ENCODE measurements at regions not wholly inside any gene's neighbourhood (a gene's known extent, or its start where the extent isn't known, plus 50 kb on each side); places are given as distances from the start of the nearest gene placed in this dataset.

DNA sequence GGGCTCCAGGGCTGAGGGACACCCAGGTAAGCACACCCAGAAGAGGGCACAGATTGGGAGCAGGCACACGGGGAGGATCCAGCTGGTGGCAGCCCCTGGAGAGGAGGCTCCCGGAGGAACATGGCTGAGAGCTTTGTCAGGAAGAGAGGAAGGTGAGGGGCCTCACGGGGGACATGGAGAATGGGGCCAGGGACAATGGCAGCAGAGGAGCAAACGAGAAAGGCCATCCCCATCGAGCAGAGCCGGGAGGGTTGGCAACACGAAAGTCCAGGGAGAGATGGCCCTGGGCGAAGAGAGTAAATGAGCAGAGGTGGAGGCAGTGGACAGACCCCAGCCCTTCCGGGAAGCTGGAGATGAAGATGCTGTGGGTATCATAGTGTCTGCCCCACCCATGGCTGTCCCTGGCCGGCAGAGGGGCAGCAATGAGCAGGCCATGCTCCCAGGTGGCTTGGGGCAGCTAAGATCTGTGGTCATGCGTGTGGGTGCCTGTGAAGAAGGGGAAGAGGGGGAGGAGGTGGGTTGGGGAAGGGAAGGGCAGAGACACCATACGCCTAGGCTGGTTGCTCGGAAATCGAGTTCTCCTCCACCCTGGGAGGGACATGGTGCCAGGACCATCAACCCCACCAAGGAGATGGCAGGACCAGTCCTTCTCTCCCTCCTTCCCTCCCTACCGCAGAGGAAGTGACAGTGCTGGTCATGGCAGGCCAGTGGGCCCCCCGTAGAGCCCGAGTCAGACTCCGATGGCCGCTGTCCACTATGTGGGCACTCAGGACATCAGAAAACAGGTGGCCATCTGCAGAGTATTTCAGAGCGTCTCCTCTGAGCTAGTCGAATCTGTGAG, 191.7 kb downstream of the NDUFA10 start:
- CTCF ChIA-PET: no interaction called here
- Histone ChIP-seq H3K27me3 (replicated peaks in 2 of 5; ENCODE audit: control insufficient read depth in 4 of 5, insufficient read depth in 5 of 5, low read length in 4 of 5) (no peaks in the 10 kb centered on the region), H3K4me3 (ENCODE audit: control insufficient read depth in 1 of 7, extremely low read depth in 1 of 7, insufficient read depth in 4 of 7, low read depth in 2 of 7, low read length in 6 of 7) (no peak overlapping the region), H3K27ac (ENCODE audit: insufficient read depth in 1 of 2, low read depth in 1 of 2, low read length in 2 of 2, poor library complexity in 1 of 2, severe bottlenecking in 2 of 2) (no peak overlapping the region), H3K4me1 (ENCODE audit: control extremely low read depth in 1 of 4, control insufficient read depth in 4 of 4, insufficient read depth in 4 of 4, low read length in 3 of 4) (no peaks in the 10 kb centered on the region), H3K9me3 (ENCODE audit: control extremely low read depth in 1 of 5, control insufficient read depth in 4 of 5, insufficient read depth in 2 of 5, low read depth in 1 of 5, low read length in 4 of 5) (peaks cover 0 to 11% (median 5%) of the 10 kb centered on the region in 5 experiments), H3K36me3 (ENCODE audit: control insufficient read depth in 4 of 4, insufficient read depth in 4 of 4, low read length in 3 of 4) (no peaks in the 10 kb centered on the region)
- 97% methylated on average over 15 of the region's 21 CpGs for WGBS (ENCODE audit: insufficient coverage)
- DNase-seq: no peak
- POLR2A ChIA-PET: no interaction called here

DNA sequence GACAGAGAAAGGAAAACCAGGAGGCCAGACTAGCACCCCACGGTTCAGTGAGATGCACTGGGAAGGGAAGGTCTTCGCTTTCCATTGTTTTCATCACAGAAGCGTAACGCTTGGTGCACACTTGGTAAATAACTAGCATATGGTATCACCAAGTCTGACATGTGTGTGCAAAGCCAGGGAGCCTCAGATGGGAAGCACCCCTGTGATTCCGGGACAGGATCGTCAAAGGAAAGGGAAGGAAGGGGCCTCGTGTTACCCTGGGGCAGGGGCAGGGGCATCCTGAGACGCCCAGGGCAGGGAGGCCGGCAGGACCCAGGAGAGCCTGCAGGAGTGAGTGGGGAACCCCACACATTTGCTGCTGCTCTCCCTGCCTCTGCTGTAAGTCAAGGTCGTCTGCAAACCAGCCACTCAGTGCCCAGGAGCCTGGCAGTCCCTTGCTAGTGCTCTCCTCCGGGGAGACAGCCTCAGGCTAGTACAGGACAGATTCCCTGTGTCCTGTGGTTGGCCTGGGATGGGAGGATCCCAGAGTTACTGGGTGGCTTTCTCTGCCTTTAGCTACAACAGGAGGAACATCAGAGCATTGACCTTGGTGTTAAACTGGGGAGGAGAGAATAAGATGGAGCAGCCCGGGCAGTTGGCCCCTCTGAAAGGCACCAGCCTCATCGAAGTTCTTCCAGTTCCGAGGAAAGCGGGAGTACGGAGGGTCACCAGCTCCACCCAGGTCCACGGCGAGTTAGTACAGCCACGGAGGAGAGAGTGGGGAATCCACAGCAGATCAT, 192.5 kb downstream of the NDUFA10 start:
- POLR2A ChIA-PET: no interaction called here
- no peak overlapping the region for H3K27ac ChIP-seq (ENCODE audit: insufficient read depth in 1 of 2, low read depth in 1 of 2, low read length in 2 of 2, poor library complexity in 1 of 2, severe bottlenecking in 2 of 2)
- H3K4me3 ChIP-seq (ENCODE audit: control insufficient read depth in 1 of 7, extremely low read depth in 1 of 7, insufficient read depth in 4 of 7, low read depth in 2 of 7, low read length in 6 of 7): no peak overlapping the region
- 83% methylated on average over 19 of the region's 19 CpGs for WGBS (ENCODE audit: insufficient coverage)
- no peaks in the 10 kb centered on the region for H3K36me3 ChIP-seq (ENCODE audit: control insufficient read depth in 4 of 4, insufficient read depth in 4 of 4, low read length in 3 of 4)
- H3K9me3 ChIP-seq (ENCODE audit: control extremely low read depth in 1 of 5, control insufficient read depth in 4 of 5, insufficient read depth in 2 of 5, low read depth in 1 of 5, low read length in 4 of 5): peaks cover 0 to 11% (median 5%) of the 10 kb centered on the region in 5 experiments
- DNase-seq: no peak
- H3K27me3 ChIP-seq (replicated peaks in 2 of 5; ENCODE audit: control insufficient read depth in 4 of 5, insufficient read depth in 5 of 5, low read length in 4 of 5): no peaks in the 10 kb centered on the region
- CTCF ChIA-PET: no interaction called here
- no peaks in the 10 kb centered on the region for H3K4me1 ChIP-seq (ENCODE audit: control extremely low read depth in 1 of 4, control insufficient read depth in 4 of 4, insufficient read depth in 4 of 4, low read length in 3 of 4)

DNA sequence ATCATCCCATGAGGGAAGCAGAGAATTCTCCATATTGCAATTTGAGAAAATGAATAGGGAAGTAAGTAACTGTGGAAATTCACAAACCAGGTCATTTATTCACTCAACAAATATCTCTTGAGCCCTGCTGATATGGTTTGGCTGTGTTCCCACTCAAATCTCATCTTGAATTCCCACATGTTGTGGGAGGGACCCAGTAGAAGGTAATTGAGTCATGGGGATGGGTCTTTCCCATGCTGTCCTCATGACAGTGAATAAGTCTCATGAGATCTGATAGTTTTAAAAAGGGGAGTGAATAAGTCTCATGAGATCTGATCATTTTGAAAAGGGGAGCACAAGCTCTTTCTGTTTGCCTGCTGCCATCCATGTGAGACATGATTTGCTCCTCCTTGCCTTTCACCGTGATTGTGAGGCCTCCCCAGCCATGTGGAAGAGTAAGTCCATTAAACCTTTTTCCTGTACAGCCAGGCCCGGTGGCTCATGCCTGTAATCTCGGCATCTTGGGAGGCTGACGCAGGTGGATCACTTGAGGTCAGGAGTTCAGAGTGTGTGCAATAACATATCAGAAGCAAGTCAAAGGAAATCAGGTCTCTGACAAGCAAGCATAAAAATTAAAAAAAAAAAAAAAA, 193.2 kb downstream of the NDUFA10 start:
- Histone ChIP-seq H3K27me3 (replicated peaks in 2 of 5; ENCODE audit: control insufficient read depth in 4 of 5, insufficient read depth in 5 of 5, low read length in 4 of 5) (no peaks in the 10 kb centered on the region), H3K4me3 (ENCODE audit: control insufficient read depth in 1 of 7, extremely low read depth in 1 of 7, insufficient read depth in 4 of 7, low read depth in 2 of 7, low read length in 6 of 7) (no peak overlapping the region), H3K27ac (ENCODE audit: insufficient read depth in 1 of 2, low read depth in 1 of 2, low read length in 2 of 2, poor library complexity in 1 of 2, severe bottlenecking in 2 of 2) (no peak overlapping the region), H3K4me1 (ENCODE audit: control extremely low read depth in 1 of 4, control insufficient read depth in 4 of 4, insufficient read depth in 4 of 4, low read length in 3 of 4) (no peaks in the 10 kb centered on the region), H3K9me3 (ENCODE audit: control extremely low read depth in 1 of 5, control insufficient read depth in 4 of 5, insufficient read depth in 2 of 5, low read depth in 1 of 5, low read length in 4 of 5) (peaks cover 0 to 11% (median 4%) of the 10 kb centered on the region in 5 experiments), H3K36me3 (ENCODE audit: control insufficient read depth in 4 of 4, insufficient read depth in 4 of 4, low read length in 3 of 4) (no peaks in the 10 kb centered on the region)
- no peak for DNase-seq
- POLR2A ChIA-PET: no interaction called here
- WGBS (ENCODE audit: insufficient coverage): 96% methylated on average over 4 of the region's 4 CpGs
- CTCF ChIA-PET: no interaction called here

DNA sequence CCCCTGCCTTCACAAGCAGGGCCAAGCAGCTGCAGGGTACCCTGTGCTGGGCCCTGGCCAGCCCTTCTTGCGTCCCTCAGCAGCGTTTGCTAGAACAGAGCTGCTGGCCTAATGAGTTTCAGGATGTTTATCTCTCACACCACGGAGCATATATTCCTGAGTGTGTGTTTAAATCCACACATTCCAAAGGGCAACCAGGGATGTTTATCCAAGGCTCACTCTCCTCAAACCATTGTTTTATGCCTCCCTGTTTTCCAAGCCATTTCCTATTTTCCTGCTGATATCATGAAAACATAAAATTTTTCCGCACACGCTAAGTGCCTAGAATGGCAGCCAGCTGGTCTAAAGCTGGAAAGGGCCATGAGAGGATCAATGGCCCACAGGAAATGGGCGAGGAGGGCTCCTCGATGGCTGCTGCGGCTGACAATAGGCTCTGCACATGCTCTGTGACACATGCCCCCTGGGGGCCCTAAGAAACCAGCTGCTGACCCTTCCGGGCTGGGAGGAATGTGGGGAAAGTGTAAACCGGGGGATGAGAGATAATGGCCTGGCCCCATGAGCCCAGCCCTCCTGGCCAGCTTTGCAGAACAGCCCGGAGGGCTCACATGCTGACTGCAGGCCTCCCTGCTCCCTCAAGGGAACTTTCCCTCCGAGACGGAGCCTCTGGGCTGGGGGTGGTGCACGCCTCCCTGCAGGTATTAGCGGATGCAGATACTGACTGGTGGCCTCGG, 194.0 kb downstream of the NDUFA10 start:
- no peaks in the 10 kb centered on the region for H3K27me3 ChIP-seq (replicated peaks in 2 of 5; ENCODE audit: control insufficient read depth in 4 of 5, insufficient read depth in 5 of 5, low read length in 4 of 5)
- DNase-seq: no peak
- CTCF ChIA-PET: no interaction called here
- POLR2A ChIA-PET: no interaction called here
- H3K36me3 ChIP-seq (ENCODE audit: control insufficient read depth in 4 of 4, insufficient read depth in 4 of 4, low read length in 3 of 4): no peaks in the 10 kb centered on the region
- peaks cover 0 to 3% (median 0%) of the 10 kb centered on the region in 5 experiments for H3K9me3 ChIP-seq (ENCODE audit: control extremely low read depth in 1 of 5, control insufficient read depth in 4 of 5, insufficient read depth in 2 of 5, low read depth in 1 of 5, low read length in 4 of 5)
- no peak overlapping the region for H3K4me3 ChIP-seq (ENCODE audit: control insufficient read depth in 1 of 7, extremely low read depth in 1 of 7, insufficient read depth in 4 of 7, low read depth in 2 of 7, low read length in 6 of 7)
- WGBS (ENCODE audit: insufficient coverage): 90% methylated on average over 15 of the region's 16 CpGs
- no peaks in the 10 kb centered on the region for H3K4me1 ChIP-seq (ENCODE audit: control extremely low read depth in 1 of 4, control insufficient read depth in 4 of 4, insufficient read depth in 4 of 4, low read length in 3 of 4)
- no peak overlapping the region for H3K27ac ChIP-seq (ENCODE audit: insufficient read depth in 1 of 2, low read depth in 1 of 2, low read length in 2 of 2, poor library complexity in 1 of 2, severe bottlenecking in 2 of 2)

DNA sequence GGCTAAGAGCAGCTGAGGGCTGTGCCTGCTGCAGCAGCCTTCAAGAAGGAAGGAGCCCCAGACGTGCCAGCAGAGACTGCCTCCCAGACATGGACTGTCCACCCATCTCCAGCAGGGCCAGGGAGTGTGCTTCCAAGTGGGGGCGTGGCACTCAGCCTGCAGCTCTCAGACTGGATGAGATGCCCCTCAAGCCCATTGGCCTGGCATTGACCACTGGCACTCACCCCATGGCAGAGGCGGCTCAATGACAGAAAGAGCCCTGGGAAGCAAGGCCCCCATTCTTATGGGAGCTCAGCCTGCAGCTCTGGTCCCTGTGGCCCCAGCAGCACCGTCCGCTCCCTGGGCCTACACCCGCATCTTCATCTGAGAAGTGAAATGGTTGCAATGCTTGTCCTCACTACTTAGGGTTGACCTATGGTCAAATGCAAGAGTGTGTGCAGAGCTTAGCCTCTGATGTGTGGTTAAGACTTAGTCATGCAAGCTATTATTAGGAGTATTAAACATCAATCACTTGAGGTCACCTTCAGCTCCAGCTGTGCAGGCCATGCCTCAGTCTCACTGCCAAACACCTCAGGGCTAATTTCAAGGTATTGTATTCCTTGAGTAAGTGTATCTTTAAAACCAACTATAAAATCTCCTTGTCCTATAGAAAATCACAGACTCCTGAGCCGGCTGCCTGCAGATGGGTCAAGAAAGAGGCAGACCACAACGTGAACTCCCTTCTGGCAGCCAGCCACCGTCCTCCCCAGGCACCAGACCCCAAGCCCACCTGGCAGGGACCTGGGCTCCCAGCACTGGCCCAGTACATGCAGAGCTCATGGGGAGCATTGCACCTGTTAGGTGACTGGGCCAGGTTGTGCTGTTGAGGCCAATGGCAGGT, 194.8 kb downstream of the NDUFA10 start:
- no peaks in the 10 kb centered on the region for H3K4me1 ChIP-seq (ENCODE audit: control extremely low read depth in 1 of 4, control insufficient read depth in 4 of 4, insufficient read depth in 4 of 4, low read length in 3 of 4)
- H3K36me3 ChIP-seq (ENCODE audit: control insufficient read depth in 4 of 4, insufficient read depth in 4 of 4, low read length in 3 of 4): no peaks in the 10 kb centered on the region
- H3K27me3 ChIP-seq (replicated peaks in 2 of 5; ENCODE audit: control insufficient read depth in 4 of 5, insufficient read depth in 5 of 5, low read length in 4 of 5): no peaks in the 10 kb centered on the region
- DNase-seq: no peak
- no peaks in the 10 kb centered on the region for H3K9me3 ChIP-seq (ENCODE audit: control extremely low read depth in 1 of 5, control insufficient read depth in 4 of 5, insufficient read depth in 2 of 5, low read depth in 1 of 5, low read length in 4 of 5)
- 98% methylated on average over 8 of the region's 9 CpGs for WGBS (ENCODE audit: insufficient coverage)
- H3K4me3 ChIP-seq (ENCODE audit: control insufficient read depth in 1 of 7, extremely low read depth in 1 of 7, insufficient read depth in 4 of 7, low read depth in 2 of 7, low read length in 6 of 7): no peak overlapping the region
- H3K27ac ChIP-seq (ENCODE audit: insufficient read depth in 1 of 2, low read depth in 1 of 2, low read length in 2 of 2, poor library complexity in 1 of 2, severe bottlenecking in 2 of 2): no peak overlapping the region
- ChIA-PET CTCF (interaction anchor here (0.8 kb wide), 1 partner anchor 159 kb away, joined by 3 read pairs; no protein-coding TSS in a partner anchor), POLR2A (interaction anchor here (0.6 kb wide), 1 partner anchor 40 kb away, joined by 3 read pairs; no protein-coding TSS in a partner anchor)

DNA sequence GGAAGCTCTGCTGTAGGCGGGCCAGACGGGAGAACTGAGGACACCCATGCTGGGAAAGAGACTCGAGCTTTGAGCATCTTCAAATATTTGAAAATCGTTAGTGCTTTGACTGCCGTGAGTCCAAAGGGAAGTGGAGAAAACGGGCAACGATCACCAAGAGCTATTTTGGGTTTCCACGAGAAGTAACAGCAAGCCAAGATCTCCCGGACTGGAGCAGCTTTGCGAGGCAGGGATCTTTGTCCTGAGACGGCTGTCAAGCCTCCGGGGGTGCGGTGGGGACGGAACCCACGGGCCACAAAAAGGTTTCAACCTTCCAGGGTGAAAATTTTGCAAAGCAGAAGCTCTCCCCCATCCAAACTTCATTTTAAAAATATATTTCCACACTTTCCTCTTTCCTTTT, 195.8 kb downstream of the NDUFA10 start:
- no peak for DNase-seq
- CTCF ChIA-PET: interaction anchor here (0.8 to 1.4 kb wide), 2 partner anchors 53 to 160 kb away, joined by 3 to 4 read pairs; no protein-coding TSS in a partner anchor
- H3K36me3 ChIP-seq (ENCODE audit: control insufficient read depth in 4 of 4, insufficient read depth in 4 of 4, low read length in 3 of 4): no peaks in the 10 kb centered on the region

More for the DNA sequence above, 195.8 kb downstream of the NDUFA10 start:
- Histone ChIP-seq H3K27me3 (replicated peaks in 2 of 5; ENCODE audit: control insufficient read depth in 4 of 5, insufficient read depth in 5 of 5, low read length in 4 of 5) (no peaks in the 10 kb centered on the region), H3K4me1 (ENCODE audit: control extremely low read depth in 1 of 4, control insufficient read depth in 4 of 4, insufficient read depth in 4 of 4, low read length in 3 of 4) (no peaks in the 10 kb centered on the region), H3K27ac (ENCODE audit: insufficient read depth in 1 of 2, low read depth in 1 of 2, low read length in 2 of 2, poor library complexity in 1 of 2, severe bottlenecking in 2 of 2) (no peak overlapping the region), H3K9me3 (ENCODE audit: control extremely low read depth in 1 of 5, control insufficient read depth in 4 of 5, insufficient read depth in 2 of 5, low read depth in 1 of 5, low read length in 4 of 5) (no peaks in the 10 kb centered on the region), H3K4me3 (ENCODE audit: control insufficient read depth in 1 of 7, extremely low read depth in 1 of 7, insufficient read depth in 4 of 7, low read depth in 2 of 7, low read length in 6 of 7) (no peak overlapping the region)
- POLR2A ChIA-PET: no interaction called here
- 58% methylated on average over 13 of the region's 15 CpGs for WGBS (ENCODE audit: insufficient coverage)
